ENCODE measurements at regions not wholly inside any gene's neighbourhood (a gene's known extent, or its start where the extent isn't known, plus 50 kb on each side); places are given as distances from the start of the nearest gene placed in this dataset.

- H3K27me3 Mint-ChIP-seq (ENCODE audit: insufficient read depth, unreplicated experiment): peaks cover 11% of the 10 kb centered on the region
- H3K36me3 Mint-ChIP-seq (ENCODE audit: insufficient read depth, unreplicated experiment): no peaks in the 10 kb centered on the region
- DNase-seq (ENCODE audit: unreplicated experiment): no peak
- POLR2A ChIA-PET: interaction anchor here (1.1 kb wide), 1 partner anchor 133 kb away, joined by 3 read pairs; no protein-coding TSS in a partner anchor
- BruUV-seq (replicated peaks): no TSS peak
- H3K27ac Mint-ChIP-seq (ENCODE audit: low read depth, unreplicated experiment): no peak overlapping the region
- no peak for TF ChIP-seq CTCF (IDR thresholded peaks at IDR 0.05; ENCODE audit: unreplicated experiment)
- no peak overlapping the region for H3K4me3 Mint-ChIP-seq (ENCODE audit: unreplicated experiment)
- CTCF ChIA-PET: no interaction called here
- H3K4me1 Mint-ChIP-seq (ENCODE audit: insufficient read depth, unreplicated experiment): no peaks in the 10 kb centered on the region
- no peaks in the 10 kb centered on the region for H3K9me3 Mint-ChIP-seq (ENCODE audit: unreplicated experiment)
- intact Hi-C loops (cut with micrococcal nuclease): no loop called here
Observed at GRCh38 chr5:106408570-106408969, 1262.2 kb downstream of the EFNA5 start.

GRCh38 chr5:106408141-106408540, 1262.6 kb downstream of the EFNA5 start:
- CTCF ChIA-PET: no interaction called here
- Mint-ChIP-seq H3K27ac (ENCODE audit: low read depth, unreplicated experiment) (no peak overlapping the region), H3K27me3 (ENCODE audit: insufficient read depth, unreplicated experiment) (peaks cover 11% of the 10 kb centered on the region), H3K4me3 (ENCODE audit: unreplicated experiment) (no peak overlapping the region), H3K9me3 (ENCODE audit: unreplicated experiment) (no peaks in the 10 kb centered on the region), H3K4me1 (ENCODE audit: insufficient read depth, unreplicated experiment) (no peaks in the 10 kb centered on the region), H3K36me3 (ENCODE audit: insufficient read depth, unreplicated experiment) (no peaks in the 10 kb centered on the region)
- TF ChIP-seq CTCF (IDR thresholded peaks at IDR 0.05; ENCODE audit: unreplicated experiment): no peak
- BruUV-seq (replicated peaks): no TSS peak
- intact Hi-C loops (cut with micrococcal nuclease): no loop called here
- POLR2A ChIA-PET: no interaction called here
- DNase-seq (ENCODE audit: unreplicated experiment): no peak

GRCh38 chr5:106401561-106401960, 1269.2 kb downstream of the EFNA5 start:
- Mint-ChIP-seq H3K9me3 (ENCODE audit: unreplicated experiment) (no peaks in the 10 kb centered on the region), H3K36me3 (ENCODE audit: insufficient read depth, unreplicated experiment) (no peaks in the 10 kb centered on the region), H3K4me1 (ENCODE audit: insufficient read depth, unreplicated experiment) (peaks cover 12% of the 10 kb centered on the region), H3K27ac (ENCODE audit: low read depth, unreplicated experiment) (no peak overlapping the region), H3K4me3 (ENCODE audit: unreplicated experiment) (no peak overlapping the region), H3K27me3 (ENCODE audit: insufficient read depth, unreplicated experiment) (no peaks in the 10 kb centered on the region)
- no TSS peak for BruUV-seq (replicated peaks)
- ChIA-PET POLR2A (no interaction called here), CTCF (no interaction called here)
- intact Hi-C loops (cut with micrococcal nuclease): no loop called here
- no peak for TF ChIP-seq CTCF (IDR thresholded peaks at IDR 0.05; ENCODE audit: unreplicated experiment)
- DNase-seq (ENCODE audit: unreplicated experiment): peak; percentile 25

- Mint-ChIP-seq H3K36me3 (ENCODE audit: insufficient read depth, unreplicated experiment) (no peaks in the 10 kb centered on the region), H3K4me1 (ENCODE audit: insufficient read depth, unreplicated experiment) (peaks cover 12% of the 10 kb centered on the region), H3K9me3 (ENCODE audit: unreplicated experiment) (no peaks in the 10 kb centered on the region), H3K4me3 (ENCODE audit: unreplicated experiment) (no peak overlapping the region), H3K27me3 (ENCODE audit: insufficient read depth, unreplicated experiment) (no peaks in the 10 kb centered on the region), H3K27ac (ENCODE audit: low read depth, unreplicated experiment) (no peak overlapping the region)
- intact Hi-C loops (cut with micrococcal nuclease): loop anchor here (10.0 kb wide), 1 partner anchor 1275 kb away; the partner anchor contains the start of gene EFNA5
- ChIA-PET POLR2A (interaction anchor here (0.6 kb wide), 1 partner anchor 40 kb away, joined by 3 read pairs; no protein-coding TSS in a partner anchor), CTCF (interaction anchor here (0.6 kb wide), 1 partner anchor 1264 kb away, joined by 3 read pairs; no protein-coding TSS in a partner anchor)
- TF ChIP-seq CTCF (IDR thresholded peaks at IDR 0.05; ENCODE audit: unreplicated experiment): no peak
- BruUV-seq (replicated peaks): no TSS peak
- peak; percentile 47 for DNase-seq (ENCODE audit: unreplicated experiment)
Observed at GRCh38 chr5:106399391-106399790, 1271.3 kb downstream of the EFNA5 start.

Data from MCF 10A (cell line).